Type B pancreatic cell (in vitro differentiated cells): ENCODE measurements at regions not wholly inside any gene's neighbourhood (a gene's known extent, or its start where the extent isn't known, plus 50 kb on each side); places are given as distances from the start of the nearest gene placed in this dataset.

Source experiments
- DNase-seq: peaks from one replicate; pipeline ENCODE4 v3.0.0; 2021; ENCODE audit warnings: mixed read lengths; ENCODE audit not compliant: unreplicated experiment; ENCODE audit errors: extremely low spot score
- H3K27ac Mint-ChIP-seq: 2 replicates; pipeline ENCODE4 v1.8.0; 2021; ENCODE audit warnings: mild to moderate bottlenecking, mixed read lengths
- H3K27me3 Mint-ChIP-seq: 2 replicates; pipeline ENCODE4 v1.8.0; 2021; ENCODE audit warnings: mixed read lengths
- H3K36me3 Mint-ChIP-seq: 2 replicates; pipeline ENCODE4 v1.8.0; 2021; ENCODE audit warnings: mixed read lengths
- H3K4me1 Mint-ChIP-seq: one replicate; pipeline ENCODE4 v1.8.0; 2021; ENCODE audit warnings: mixed read lengths; ENCODE audit not compliant: unreplicated experiment
- H3K4me3 Mint-ChIP-seq: 2 replicates; pipeline ENCODE4 v1.8.0; 2021; ENCODE audit warnings: mild to moderate bottlenecking, mixed read lengths
- H3K9me3 Mint-ChIP-seq: 2 replicates; pipeline ENCODE4 v1.8.0; 2021; ENCODE audit warnings: mixed read lengths
- TF ChIP-seq, protein P1 (sequence below): fragments of 200-600 bp; sonication (generic); conservative IDR thresholded peaks from 2 replicates; pipeline ENCODE4 v1.5.0; 2021; ENCODE audit warnings: antibody characterized with exemption, mild to moderate bottlenecking

DNA sequence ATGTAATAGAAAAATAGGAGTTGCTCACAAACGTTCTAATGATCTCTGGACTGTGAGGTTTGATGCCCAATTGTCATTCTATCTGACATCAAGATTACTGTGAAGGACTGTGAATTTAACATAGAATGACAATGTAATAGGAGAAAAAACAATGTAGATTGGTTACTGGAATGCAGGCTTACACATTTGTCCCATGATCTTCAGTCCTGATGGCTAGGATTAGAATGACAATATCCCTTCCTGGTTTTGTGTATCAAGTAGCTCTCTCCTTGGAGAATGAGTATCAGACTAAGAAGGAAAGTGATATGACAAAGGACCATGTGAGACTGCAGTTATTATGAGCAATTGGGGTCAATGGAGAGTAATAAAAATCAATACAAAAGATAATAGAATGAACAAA, 862.2 kb upstream of the C9orf72 start:
- no peak for DNase-seq
- Mint-ChIP-seq H3K36me3 (no peaks in the 10 kb centered on the region), H3K27me3 (no peaks in the 10 kb centered on the region), H3K4me3 (no peak overlapping the region), H3K4me1 (no peaks in the 10 kb centered on the region), H3K27ac (no peak overlapping the region), H3K9me3 (no peaks in the 10 kb centered on the region)
- TF ChIP-seq, protein P1, sequence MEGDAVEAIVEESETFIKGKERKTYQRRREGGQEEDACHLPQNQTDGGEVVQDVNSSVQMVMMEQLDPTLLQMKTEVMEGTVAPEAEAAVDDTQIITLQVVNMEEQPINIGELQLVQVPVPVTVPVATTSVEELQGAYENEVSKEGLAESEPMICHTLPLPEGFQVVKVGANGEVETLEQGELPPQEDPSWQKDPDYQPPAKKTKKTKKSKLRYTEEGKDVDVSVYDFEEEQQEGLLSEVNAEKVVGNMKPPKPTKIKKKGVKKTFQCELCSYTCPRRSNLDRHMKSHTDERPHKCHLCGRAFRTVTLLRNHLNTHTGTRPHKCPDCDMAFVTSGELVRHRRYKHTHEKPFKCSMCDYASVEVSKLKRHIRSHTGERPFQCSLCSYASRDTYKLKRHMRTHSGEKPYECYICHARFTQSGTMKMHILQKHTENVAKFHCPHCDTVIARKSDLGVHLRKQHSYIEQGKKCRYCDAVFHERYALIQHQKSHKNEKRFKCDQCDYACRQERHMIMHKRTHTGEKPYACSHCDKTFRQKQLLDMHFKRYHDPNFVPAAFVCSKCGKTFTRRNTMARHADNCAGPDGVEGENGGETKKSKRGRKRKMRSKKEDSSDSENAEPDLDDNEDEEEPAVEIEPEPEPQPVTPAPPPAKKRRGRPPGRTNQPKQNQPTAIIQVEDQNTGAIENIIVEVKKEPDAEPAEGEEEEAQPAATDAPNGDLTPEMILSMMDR, result no peak

DNA sequence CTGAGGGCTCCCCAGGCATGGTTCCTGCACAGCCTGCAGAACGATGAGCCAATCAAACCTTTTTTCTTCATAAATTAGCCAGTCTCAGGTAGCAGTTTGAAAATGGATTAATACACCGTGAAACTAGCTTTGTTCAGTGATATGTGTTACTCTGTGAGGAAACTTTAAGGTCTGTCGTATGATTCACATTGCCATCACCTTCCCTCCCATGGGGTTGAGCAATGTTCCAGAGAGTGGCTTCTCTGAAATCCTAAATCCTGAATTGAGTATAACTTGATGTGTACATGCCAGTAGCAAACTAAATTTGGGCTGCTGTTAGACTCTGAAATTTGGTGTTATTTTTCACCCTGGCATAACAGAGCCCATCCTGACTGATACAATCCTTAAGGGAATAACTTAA, 866.4 kb upstream of the C9orf72 start:
- no peak for DNase-seq
- Mint-ChIP-seq H3K36me3 (no peaks in the 10 kb centered on the region), H3K4me1 (no peaks in the 10 kb centered on the region), H3K9me3 (no peaks in the 10 kb centered on the region), H3K27ac (no peak overlapping the region), H3K4me3 (no peak overlapping the region), H3K27me3 (no peaks in the 10 kb centered on the region)
- TF ChIP-seq, protein P1, result no peak

GRCh38 chr9:28443461-28443860, 870.2 kb upstream of the C9orf72 start:
- H3K4me3 Mint-ChIP-seq, result no peak overlapping the region
- H3K9me3 Mint-ChIP-seq, result no peaks in the 10 kb centered on the region
- H3K4me1 Mint-ChIP-seq, result no peaks in the 10 kb centered on the region
- H3K27me3 Mint-ChIP-seq, result no peaks in the 10 kb centered on the region
- H3K27ac Mint-ChIP-seq, result no peak overlapping the region
- DNase-seq, result no peak
- no peaks in the 10 kb centered on the region for H3K36me3 Mint-ChIP-seq
- TF ChIP-seq, protein P1, result no peak

DNA sequence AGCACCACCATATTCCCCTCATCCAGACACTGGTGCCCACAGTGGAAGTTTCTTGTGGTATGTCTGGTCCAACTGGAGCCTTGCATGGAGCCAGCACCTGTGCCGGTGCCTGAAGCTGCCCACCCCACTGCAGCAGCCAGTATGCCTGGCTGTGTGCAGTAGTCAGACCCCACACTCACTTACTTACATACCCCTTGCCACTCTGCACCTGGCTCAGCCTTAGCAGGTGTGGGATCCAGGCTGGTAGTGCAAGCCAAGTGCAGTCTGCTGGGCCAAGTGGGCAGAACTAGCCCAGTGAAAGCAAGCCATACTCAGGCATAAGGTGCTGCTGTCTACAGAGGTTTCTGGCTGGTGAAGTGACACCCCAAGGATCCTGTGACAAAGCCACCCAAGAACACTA, 871.4 kb upstream of the C9orf72 start:
- H3K27me3 Mint-ChIP-seq, result no peaks in the 10 kb centered on the region
- H3K4me1 Mint-ChIP-seq, result no peaks in the 10 kb centered on the region
- DNase-seq, result no peak
- H3K36me3 Mint-ChIP-seq, result no peaks in the 10 kb centered on the region
- TF ChIP-seq, protein P1, result no peak
- H3K9me3 Mint-ChIP-seq, result no peaks in the 10 kb centered on the region
- H3K27ac Mint-ChIP-seq, result no peak overlapping the region
- no peak overlapping the region for H3K4me3 Mint-ChIP-seq

- Mint-ChIP-seq H3K36me3 (no peaks in the 10 kb centered on the region), H3K27me3 (no peaks in the 10 kb centered on the region), H3K27ac (no peak overlapping the region), H3K4me1 (no peaks in the 10 kb centered on the region), H3K9me3 (no peaks in the 10 kb centered on the region), H3K4me3 (no peak overlapping the region)
- TF ChIP-seq, protein P1, result no peak
- no peak for DNase-seq
Observed at GRCh38 chr9:28445211-28445610, 871.9 kb upstream of the C9orf72 start.

GRCh38 chr9:28453918-28454317, 880.6 kb upstream of the C9orf72 start:
- no peak overlapping the region for H3K27ac Mint-ChIP-seq
- H3K4me3 Mint-ChIP-seq, result no peak overlapping the region
- no peaks in the 10 kb centered on the region for H3K27me3 Mint-ChIP-seq
- no peaks in the 10 kb centered on the region for H3K4me1 Mint-ChIP-seq
- DNase-seq, result no peak
- no peaks in the 10 kb centered on the region for H3K36me3 Mint-ChIP-seq
- TF ChIP-seq, protein P1, result no peak
- H3K9me3 Mint-ChIP-seq, result no peaks in the 10 kb centered on the region
